ENCODE measurements at regions not wholly inside any gene's neighbourhood (a gene's known extent, or its start where the extent isn't known, plus 50 kb on each side); places are given as distances from the start of the nearest gene placed in this dataset.

DNA sequence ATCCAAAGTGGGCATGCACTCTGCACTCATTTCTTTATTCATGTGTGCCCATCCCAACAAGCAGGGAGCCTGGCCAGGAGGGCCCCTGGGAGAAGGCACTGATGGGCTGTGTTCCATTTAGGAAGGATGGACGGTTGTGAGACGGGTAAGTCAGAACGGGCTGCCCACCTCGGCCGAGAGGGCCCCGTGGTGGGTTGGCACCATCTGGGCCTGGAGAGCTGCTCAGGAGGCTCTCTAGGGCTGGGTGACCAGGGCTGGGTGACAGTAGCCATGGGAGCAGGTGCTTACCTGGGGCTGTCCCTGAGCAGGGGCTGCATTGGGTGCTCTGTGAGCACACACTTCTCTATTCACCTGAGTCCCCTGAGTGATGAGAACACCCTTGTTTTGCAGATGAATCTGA, 129.3 kb upstream of the B3GAT1 start:
- H3K4me1 Mint-ChIP-seq, result peaks cover 22 to 24% of the 10 kb centered on the region in 2 experiments
- Histone ChIP-seq H2AK5ac (ENCODE audit: insufficient read length, low read length) (no peak overlapping the region), H2AFZ (ENCODE audit: low read length) (no peak overlapping the region), H2BK15ac (ENCODE audit: low read depth, low read length) (no peak overlapping the region), H3K79me1 (ENCODE audit: insufficient read depth, low read depth, low read length, poor library complexity, severe bottlenecking) (no peaks in the 10 kb centered on the region), H2BK12ac (ENCODE audit: insufficient read length, low read depth, low read length) (no peak overlapping the region), H3K4ac (ENCODE audit: low read depth, low read length) (no peak overlapping the region), H3K4me1 (ENCODE audit: insufficient read depth, low read length) (no peaks in the 10 kb centered on the region; the same call in 1 of the 2 replicates), H3K18ac (ENCODE audit: insufficient read length, low read depth, low read length) (no peak overlapping the region), H2BK120ac (ENCODE audit: low read depth, low read length, poor library complexity, severe bottlenecking) (no peak overlapping the region), H4K5ac (ENCODE audit: insufficient read length, low read depth, low read length) (no peak overlapping the region), H3K4me2 (ENCODE audit: insufficient read depth, insufficient read length, low read length) (no peak overlapping the region), H3K23me2 (ENCODE audit: insufficient read length, low read depth, low read length, poor library complexity, severe bottlenecking) (no peaks in the 10 kb centered on the region), H4K20me1 (ENCODE audit: control insufficient read depth, insufficient read depth, insufficient read length) (no peaks in the 10 kb centered on the region), H2BK20ac (ENCODE audit: low read depth, low read length, poor library complexity, severe bottlenecking) (no peak overlapping the region), H3K27me3 (ENCODE audit: insufficient read depth, low read length) (no peaks in the 10 kb centered on the region; the same call in 1 of the 2 replicates), H4K91ac (ENCODE audit: insufficient read length, low read depth, low read length) (no peak overlapping the region), H3K23ac (ENCODE audit: insufficient read length, low read depth, low read length) (no peak overlapping the region), H3K9ac (ENCODE audit: extremely low read depth, insufficient read length, low read length) (no peak overlapping the region), H3K56ac (ENCODE audit: insufficient read length, low read depth, low read length) (no peak overlapping the region), H2BK5ac (ENCODE audit: insufficient read length, low read length) (no peak overlapping the region), H3K14ac (ENCODE audit: insufficient read depth, low read length) (no peak overlapping the region), H3K9me3 (ENCODE audit: control insufficient read depth, low read depth, low read length) (no peaks in the 10 kb centered on the region), H3K27ac (ENCODE audit: insufficient read length, low read depth, low read length) (no peak overlapping the region), H3T11ph (ENCODE audit: low read length) (no peak overlapping the region), H3K79me2 (ENCODE audit: insufficient read depth, low read length) (no peaks in the 10 kb centered on the region), H4K8ac (replicated peaks; ENCODE audit: insufficient read length, low read depth, low read length) (no peak overlapping the region)
- H3K27ac Mint-ChIP-seq, result no peak overlapping the region
- peaks cover 11% of the 10 kb centered on the region for H3K27me3 Mint-ChIP-seq (ENCODE audit: low read depth)
- TF ChIP-seq, protein P1, sequence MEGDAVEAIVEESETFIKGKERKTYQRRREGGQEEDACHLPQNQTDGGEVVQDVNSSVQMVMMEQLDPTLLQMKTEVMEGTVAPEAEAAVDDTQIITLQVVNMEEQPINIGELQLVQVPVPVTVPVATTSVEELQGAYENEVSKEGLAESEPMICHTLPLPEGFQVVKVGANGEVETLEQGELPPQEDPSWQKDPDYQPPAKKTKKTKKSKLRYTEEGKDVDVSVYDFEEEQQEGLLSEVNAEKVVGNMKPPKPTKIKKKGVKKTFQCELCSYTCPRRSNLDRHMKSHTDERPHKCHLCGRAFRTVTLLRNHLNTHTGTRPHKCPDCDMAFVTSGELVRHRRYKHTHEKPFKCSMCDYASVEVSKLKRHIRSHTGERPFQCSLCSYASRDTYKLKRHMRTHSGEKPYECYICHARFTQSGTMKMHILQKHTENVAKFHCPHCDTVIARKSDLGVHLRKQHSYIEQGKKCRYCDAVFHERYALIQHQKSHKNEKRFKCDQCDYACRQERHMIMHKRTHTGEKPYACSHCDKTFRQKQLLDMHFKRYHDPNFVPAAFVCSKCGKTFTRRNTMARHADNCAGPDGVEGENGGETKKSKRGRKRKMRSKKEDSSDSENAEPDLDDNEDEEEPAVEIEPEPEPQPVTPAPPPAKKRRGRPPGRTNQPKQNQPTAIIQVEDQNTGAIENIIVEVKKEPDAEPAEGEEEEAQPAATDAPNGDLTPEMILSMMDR (conservative IDR thresholded peaks at IDR 0.05), result no peak
- H3K9me3 Mint-ChIP-seq, result peaks cover 3 to 6% of the 10 kb centered on the region in 2 experiments; a peak in 4 of 5 replicates
- no peak overlapping the region for H3K4me3 Mint-ChIP-seq
- no CpG with 5 or more reads among the region's 6 CpGs for WGBS (ENCODE audit: extremely low coverage, insufficient read length, low lambda C conversion rate)
- peak; percentile 18 for DNase-seq
- peaks cover 0 to 3% (median 3%) of the 10 kb centered on the region in 3 experiments; a peak in 3 of 7 replicates for H3K36me3 Mint-ChIP-seq (ENCODE audit: insufficient read depth in 1 of 3, low read depth in 3 of 3)
